ENCODE measurements at regions not wholly inside any gene's neighbourhood (a gene's known extent, or its start where the extent isn't known, plus 50 kb on each side); places are given as distances from the start of the nearest gene placed in this dataset.

- WGBS, 2 donors = 87% methylated on average over 4 of the region's 4 CpGs
- H3K9me3 ChIP-seq = no peaks in the 10 kb centered on the region
- no peak for DNase-seq
- no peak overlapping the region for H3K4me3 ChIP-seq
- intact Hi-C loops (cut with DNase I; ENCODE audit: low total_unique reads) = no loop called here
- TF ChIP-seq POLR2A (IDR thresholded peaks at IDR 0.05) = no peak
- no peak for TF ChIP-seq CTCF (IDR thresholded peaks at IDR 0.05)
- no peaks in the 10 kb centered on the region for H3K27me3 ChIP-seq
- H3K36me3 ChIP-seq (ENCODE audit: low read depth, missing control alignments) = no peaks in the 10 kb centered on the region
- no peak overlapping the region for H3K27ac ChIP-seq
- no peaks in the 10 kb centered on the region for H3K4me1 ChIP-seq
These were observed 490.9 kb downstream of the SHISA9 start for GRCh38 chr16:13392341-13392740.

GRCh38 chr16:13393816-13394215 lies 492.4 kb downstream of the SHISA9 start:
- 81 to 92% methylated on average over 7 of the region's 7 CpGs for WGBS, 2 donors
- H3K4me3 ChIP-seq = no peak overlapping the region
- no peak for DNase-seq
- intact Hi-C loops (cut with DNase I; ENCODE audit: low total_unique reads) = no loop called here
- no peaks in the 10 kb centered on the region for H3K9me3 ChIP-seq
- no peaks in the 10 kb centered on the region for H3K36me3 ChIP-seq (ENCODE audit: low read depth, missing control alignments)
- no peaks in the 10 kb centered on the region for H3K27me3 ChIP-seq
- TF ChIP-seq POLR2A (IDR thresholded peaks at IDR 0.05) (no peak), CTCF (IDR thresholded peaks at IDR 0.05) (no peak)
- H3K27ac ChIP-seq = no peak overlapping the region
- no peaks in the 10 kb centered on the region for H3K4me1 ChIP-seq

- 55 to 66% methylated on average over 5 of the region's 5 CpGs for WGBS, 2 donors
- no peak for DNase-seq
- Histone ChIP-seq H3K27ac (no peak overlapping the region), H3K9me3 (no peaks in the 10 kb centered on the region), H3K27me3 (no peaks in the 10 kb centered on the region), H3K4me3 (no peak overlapping the region), H3K4me1 (no peaks in the 10 kb centered on the region), H3K36me3 (ENCODE audit: low read depth, missing control alignments) (no peaks in the 10 kb centered on the region)
- intact Hi-C loops (cut with DNase I; ENCODE audit: low total_unique reads) = no loop called here
- TF ChIP-seq CTCF (IDR thresholded peaks at IDR 0.05) (no peak), POLR2A (IDR thresholded peaks at IDR 0.05) (no peak)
These were observed 493.1 kb downstream of the SHISA9 start for GRCh38 chr16:13394488-13394887.

DNA sequence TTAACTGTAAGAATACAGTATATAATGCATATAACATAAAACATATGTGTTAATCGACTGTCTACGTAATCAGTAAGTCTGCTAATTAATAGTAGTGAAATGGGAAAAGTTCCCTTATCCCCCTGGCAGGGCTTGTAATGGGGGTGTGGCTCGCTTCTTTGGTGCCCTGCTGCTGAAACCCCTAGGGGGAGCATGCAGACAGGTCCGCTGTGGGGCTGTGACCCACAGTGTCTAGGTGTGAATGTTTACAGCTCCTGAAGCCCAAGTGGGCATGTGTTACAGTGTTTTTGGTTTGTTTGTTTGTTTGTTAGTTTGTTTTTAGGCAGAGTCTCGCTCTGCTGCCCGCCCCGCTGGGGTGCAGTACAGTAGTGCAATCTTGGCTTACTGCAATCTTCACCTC lies 495.7 kb downstream of the SHISA9 start:
- DNase-seq = no peak
- WGBS, 2 donors = 90% methylated on average over 7 of the region's 7 CpGs
- no peaks in the 10 kb centered on the region for H3K36me3 ChIP-seq (ENCODE audit: low read depth, missing control alignments)
- no peak overlapping the region for H3K27ac ChIP-seq
- no peaks in the 10 kb centered on the region for H3K4me1 ChIP-seq
- no peak for TF ChIP-seq POLR2A (IDR thresholded peaks at IDR 0.05)
- intact Hi-C loops (cut with DNase I; ENCODE audit: low total_unique reads) = no loop called here
- no peaks in the 10 kb centered on the region for H3K9me3 ChIP-seq
- H3K27me3 ChIP-seq = no peaks in the 10 kb centered on the region
- no peak overlapping the region for H3K4me3 ChIP-seq

DNA sequence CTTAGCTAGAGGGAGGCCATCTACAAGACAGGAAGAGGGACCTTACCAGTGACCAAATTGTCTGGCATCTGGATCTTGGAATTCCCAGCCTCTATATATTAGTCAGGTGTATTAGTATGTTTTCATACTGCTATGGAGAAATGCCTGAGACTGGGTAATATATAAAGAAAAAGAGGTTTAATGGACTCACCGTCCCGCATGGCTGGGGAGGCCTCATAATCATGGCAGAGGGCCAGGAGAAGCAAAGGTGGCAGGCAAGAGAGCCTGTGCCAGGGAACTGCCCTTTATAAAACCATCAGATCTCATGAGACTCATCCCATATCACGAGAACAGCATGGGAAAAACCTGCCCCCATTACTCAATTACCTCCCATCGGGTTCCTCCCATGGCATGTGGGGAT lies 500.2 kb downstream of the SHISA9 start:
- Histone ChIP-seq H3K27me3 (no peaks in the 10 kb centered on the region), H3K4me1 (no peaks in the 10 kb centered on the region), H3K27ac (no peak overlapping the region), H3K4me3 (no peak overlapping the region), H3K9me3 (no peaks in the 10 kb centered on the region), H3K36me3 (ENCODE audit: low read depth, missing control alignments) (no peaks in the 10 kb centered on the region)
- WGBS, 2 donors = 87 to 88% methylated on average over 4 of the region's 4 CpGs
- intact Hi-C loops (cut with DNase I; ENCODE audit: low total_unique reads) = no loop called here
- no peak for DNase-seq
- no peak for TF ChIP-seq CTCF (IDR thresholded peaks at IDR 0.05)
- no peak for TF ChIP-seq POLR2A (IDR thresholded peaks at IDR 0.05)
